ENCODE measurements at regions not wholly inside any gene's neighbourhood (a gene's known extent, or its start where the extent isn't known, plus 50 kb on each side); places are given as distances from the start of the nearest gene placed in this dataset.

DNA sequence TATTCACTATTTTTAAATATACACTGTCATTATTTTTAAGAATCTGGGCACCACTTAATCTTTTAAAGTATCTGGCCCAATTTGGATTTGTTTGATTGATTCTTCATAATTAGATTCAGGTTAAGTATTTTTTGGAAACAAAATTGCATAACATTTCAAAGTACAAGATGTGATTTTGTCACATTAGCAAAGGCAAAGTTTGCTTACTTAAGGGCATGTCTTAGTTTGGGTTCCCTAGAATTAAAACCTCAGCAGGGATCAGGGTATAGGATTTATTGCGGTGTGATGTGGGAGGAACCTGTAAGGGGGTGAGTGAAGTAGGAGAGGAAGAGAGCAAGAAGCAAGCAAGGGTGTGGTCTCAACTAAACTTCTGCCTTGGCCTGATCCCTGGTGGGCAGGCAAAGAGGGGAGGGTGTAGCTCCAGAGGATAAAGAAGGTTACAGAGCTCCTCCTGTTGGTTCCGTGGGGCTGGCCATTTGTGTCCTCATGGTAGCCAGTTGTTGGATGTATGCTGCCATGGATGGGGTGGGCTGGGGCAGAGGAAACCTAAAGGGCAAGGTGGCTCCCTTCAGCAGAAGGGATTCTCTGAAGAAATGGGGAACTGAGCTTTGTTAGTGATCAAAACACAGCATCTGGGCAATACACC, 668.7 kb upstream of the SLC35B3 start:
- no peak for DNase-seq (ENCODE audit: low spot score in 2 of 2)
- H3K27ac Mint-ChIP-seq = no peak overlapping the region
- peaks cover 8% of the 10 kb centered on the region for H3K9me3 Mint-ChIP-seq
- no peaks in the 10 kb centered on the region for H3K36me3 Mint-ChIP-seq
- no peak overlapping the region for H3K4me3 Mint-ChIP-seq
- no peaks in the 10 kb centered on the region for H3K4me1 Mint-ChIP-seq
- ATAC-seq (ENCODE audit: low read depth) = no peak
- no peaks in the 10 kb centered on the region for H3K27me3 Mint-ChIP-seq

GRCh38 chr6:9101920-9102319, 666.6 kb upstream of the SLC35B3 start:
- peaks cover 8% of the 10 kb centered on the region for H3K9me3 Mint-ChIP-seq
- H3K36me3 Mint-ChIP-seq = no peaks in the 10 kb centered on the region
- H3K27ac Mint-ChIP-seq = no peak overlapping the region
- no peak overlapping the region for H3K4me3 Mint-ChIP-seq
- H3K27me3 Mint-ChIP-seq = no peaks in the 10 kb centered on the region
- DNase-seq (ENCODE audit: low spot score in 2 of 2) = no peak
- no peaks in the 10 kb centered on the region for H3K4me1 Mint-ChIP-seq
- ATAC-seq (ENCODE audit: low read depth) = no peak

GRCh38 chr6:9100869-9101580, 665.7 kb upstream of the SLC35B3 start:
- Mint-ChIP-seq H3K36me3 (no peaks in the 10 kb centered on the region), H3K9me3 (peaks cover 8% of the 10 kb centered on the region), H3K4me3 (no peak overlapping the region), H3K27ac (no peak overlapping the region), H3K27me3 (no peaks in the 10 kb centered on the region), H3K4me1 (no peaks in the 10 kb centered on the region)
- no peak for ATAC-seq (ENCODE audit: low read depth)
- DNase-seq (ENCODE audit: low spot score in 2 of 2) = no peak

DNA sequence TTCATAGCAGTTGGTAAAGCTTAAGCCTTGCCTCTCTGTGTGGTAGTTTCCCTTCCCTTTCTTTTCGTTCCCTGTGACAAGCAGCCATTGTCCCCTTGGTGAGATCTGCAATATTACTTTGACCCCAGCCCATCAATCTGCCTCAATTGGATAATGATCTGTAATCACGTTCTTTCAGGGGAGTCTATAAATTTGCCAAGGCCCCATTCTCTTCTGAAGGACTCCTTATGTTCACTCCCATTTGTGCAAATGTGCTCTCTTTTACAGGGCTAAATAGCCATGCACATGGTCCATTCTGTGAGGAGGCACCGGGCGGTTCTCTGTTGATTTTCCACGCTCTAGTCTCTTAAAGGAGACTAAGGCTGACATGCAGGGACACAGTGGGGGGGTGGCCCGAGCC, 660.4 kb upstream of the SLC35B3 start:
- Mint-ChIP-seq H3K27me3 (no peaks in the 10 kb centered on the region), H3K4me3 (no peak overlapping the region), H3K27ac (no peak overlapping the region), H3K9me3 (peaks cover 8% of the 10 kb centered on the region), H3K36me3 (no peaks in the 10 kb centered on the region), H3K4me1 (no peaks in the 10 kb centered on the region)
- ATAC-seq (ENCODE audit: low read depth) (no peak), DNase-seq (ENCODE audit: low spot score in 2 of 2) (no peak)

GRCh38 chr6:9095137-9095536, 659.8 kb upstream of the SLC35B3 start:
- no peak for ATAC-seq (ENCODE audit: low read depth)
- Mint-ChIP-seq H3K4me3 (no peak overlapping the region), H3K9me3 (peaks cover 4% of the 10 kb centered on the region), H3K36me3 (no peaks in the 10 kb centered on the region), H3K4me1 (no peaks in the 10 kb centered on the region), H3K27ac (no peak overlapping the region), H3K27me3 (no peaks in the 10 kb centered on the region)
- no peak for DNase-seq (ENCODE audit: low spot score in 2 of 2)

DNA sequence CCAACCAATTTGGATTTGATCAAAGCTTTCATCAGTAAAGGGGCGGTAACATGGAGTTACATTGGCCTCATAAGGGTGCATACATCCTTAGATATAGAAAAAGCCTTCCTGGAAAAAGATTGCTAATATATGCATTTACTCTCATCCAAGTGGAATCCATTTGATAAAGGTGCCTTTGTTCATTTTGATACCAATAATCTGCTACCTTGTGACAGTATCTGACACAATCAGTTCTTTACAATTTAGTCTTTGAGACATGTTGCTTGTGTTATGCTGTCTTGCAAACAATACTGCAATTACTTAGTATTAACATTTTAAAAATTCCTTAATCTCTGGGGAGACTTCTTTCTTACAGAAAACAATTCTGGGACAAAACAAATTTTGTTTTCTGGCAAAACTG, 654.4 kb upstream of the SLC35B3 start:
- DNase-seq (ENCODE audit: low spot score in 2 of 2) (no peak), ATAC-seq (ENCODE audit: low read depth) (no peak)
- Mint-ChIP-seq H3K27me3 (no peaks in the 10 kb centered on the region), H3K9me3 (peaks cover 2% of the 10 kb centered on the region), H3K27ac (no peak overlapping the region), H3K36me3 (no peaks in the 10 kb centered on the region), H3K4me1 (no peaks in the 10 kb centered on the region), H3K4me3 (no peak overlapping the region)

DNA sequence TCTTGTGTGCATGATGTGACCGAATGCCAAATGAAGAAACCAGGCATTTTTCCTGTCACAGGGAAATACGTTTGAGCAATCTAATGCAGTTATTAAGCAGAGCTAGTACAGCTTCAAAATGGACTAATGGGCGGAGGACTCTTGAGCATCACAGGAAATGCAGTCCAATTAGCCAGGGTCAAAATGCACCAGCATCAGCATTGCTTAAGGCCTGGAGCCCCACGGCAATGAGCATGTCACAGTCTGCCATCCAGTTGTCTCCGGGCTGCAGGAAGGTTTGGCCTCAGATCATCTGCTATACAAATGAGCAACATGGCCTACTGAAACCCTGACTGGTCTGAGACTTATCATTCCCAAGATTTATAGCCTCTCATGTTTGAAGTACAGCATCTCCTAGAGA, 652.1 kb upstream of the SLC35B3 start:
- Mint-ChIP-seq H3K9me3 (no peaks in the 10 kb centered on the region), H3K4me3 (no peak overlapping the region), H3K27me3 (no peaks in the 10 kb centered on the region), H3K27ac (no peak overlapping the region), H3K36me3 (no peaks in the 10 kb centered on the region), H3K4me1 (no peaks in the 10 kb centered on the region)
- DNase-seq (ENCODE audit: low spot score in 2 of 2) (no peak), ATAC-seq (ENCODE audit: low read depth) (no peak)

DNA sequence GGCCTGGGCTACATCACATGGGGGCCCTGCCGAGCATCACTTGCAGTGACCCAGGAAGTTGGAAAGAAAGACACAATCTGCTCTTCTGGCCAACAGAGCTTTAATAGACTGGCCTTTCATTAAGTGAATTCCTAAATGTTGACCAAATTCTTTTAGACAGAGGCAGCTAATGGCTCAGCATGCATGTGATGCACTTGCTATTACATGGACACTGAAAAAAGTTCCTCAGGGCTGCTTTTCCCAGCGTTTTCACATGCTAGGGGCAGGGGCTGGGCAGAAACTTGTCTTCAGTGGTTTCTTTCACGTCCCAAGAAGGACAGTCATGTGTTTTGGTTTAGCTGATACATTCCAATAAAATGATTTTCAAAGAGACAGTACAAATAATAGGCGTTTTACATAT, 651.0 kb upstream of the SLC35B3 start:
- no peaks in the 10 kb centered on the region for H3K4me1 Mint-ChIP-seq
- ATAC-seq (ENCODE audit: low read depth) (no peak), DNase-seq (ENCODE audit: low spot score in 2 of 2) (no peak)
- H3K4me3 Mint-ChIP-seq = no peak overlapping the region
- H3K27me3 Mint-ChIP-seq = no peaks in the 10 kb centered on the region
- H3K9me3 Mint-ChIP-seq = no peaks in the 10 kb centered on the region
- no peaks in the 10 kb centered on the region for H3K36me3 Mint-ChIP-seq
- H3K27ac Mint-ChIP-seq = no peak overlapping the region

GRCh38 chr6:9085709-9086070, 650.3 kb upstream of the SLC35B3 start:
- DNase-seq (ENCODE audit: low spot score in 2 of 2) (no peak), ATAC-seq (ENCODE audit: low read depth) (no peak)
- Mint-ChIP-seq H3K27me3 (no peaks in the 10 kb centered on the region), H3K4me1 (no peaks in the 10 kb centered on the region), H3K4me3 (no peak overlapping the region), H3K36me3 (no peaks in the 10 kb centered on the region), H3K9me3 (no peaks in the 10 kb centered on the region), H3K27ac (no peak overlapping the region)

DNA sequence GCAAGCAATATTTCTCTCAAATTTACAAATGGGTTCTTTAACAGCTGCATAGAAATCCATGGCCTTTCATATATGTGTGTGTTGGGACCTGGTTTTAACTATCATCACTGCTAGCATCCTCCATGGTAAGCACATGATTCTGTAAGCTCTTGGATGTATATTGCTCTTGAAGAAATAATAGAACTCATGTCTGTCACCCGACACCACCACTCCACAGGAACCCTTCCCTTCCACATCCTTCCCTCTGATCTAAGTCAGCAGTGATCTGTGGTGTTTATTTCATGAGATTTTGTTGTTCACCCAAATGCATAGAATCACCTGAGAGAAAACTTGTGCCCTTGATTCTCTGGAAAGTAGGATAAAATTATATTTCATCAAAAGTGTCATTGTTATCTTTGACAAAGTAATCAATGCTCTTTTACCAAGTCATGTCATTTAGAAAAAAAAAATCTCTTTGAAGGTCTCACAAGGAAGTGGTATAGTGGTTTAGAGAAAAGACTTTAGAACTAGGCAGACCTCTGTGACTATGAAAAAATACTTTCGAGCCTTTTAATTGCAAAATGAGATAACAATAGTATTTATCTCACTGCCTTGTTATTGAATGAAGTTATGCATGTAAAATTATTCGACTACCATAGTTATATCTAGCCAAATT, 649.8 kb upstream of the SLC35B3 start:
- H3K4me1 Mint-ChIP-seq = no peaks in the 10 kb centered on the region
- ATAC-seq (ENCODE audit: low read depth) (no peak), DNase-seq (ENCODE audit: low spot score in 2 of 2) (no peak)
- no peaks in the 10 kb centered on the region for H3K9me3 Mint-ChIP-seq
- no peak overlapping the region for H3K27ac Mint-ChIP-seq
- H3K36me3 Mint-ChIP-seq = no peaks in the 10 kb centered on the region
- H3K4me3 Mint-ChIP-seq = no peak overlapping the region
- no peaks in the 10 kb centered on the region for H3K27me3 Mint-ChIP-seq

- no peak overlapping the region for H3K27ac Mint-ChIP-seq
- H3K36me3 Mint-ChIP-seq = no peaks in the 10 kb centered on the region
These were observed 647.8 kb upstream of the SLC35B3 start for GRCh38 chr6:9083108-9083507.

DNA sequence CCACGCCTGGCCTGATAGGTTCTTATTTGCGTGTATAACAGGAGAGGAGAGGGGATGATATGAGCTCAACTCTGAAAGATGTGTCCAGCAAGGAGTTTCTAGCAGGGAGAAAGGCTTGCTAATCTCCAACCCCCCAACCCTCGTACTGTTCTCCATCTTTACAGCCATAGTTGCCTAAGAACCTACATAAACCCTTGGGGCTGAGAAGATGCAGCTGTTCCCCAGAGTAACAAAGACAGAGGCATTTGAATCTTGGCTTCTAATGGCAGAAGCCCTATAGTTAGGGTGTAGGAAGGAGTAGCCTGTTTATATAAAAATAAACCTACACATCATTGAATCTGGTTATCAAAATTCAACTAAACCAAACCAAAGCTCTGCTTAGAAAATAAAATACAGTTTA, 631.4 kb upstream of the SLC35B3 start:
- Mint-ChIP-seq H3K27ac (no peak overlapping the region), H3K4me1 (no peaks in the 10 kb centered on the region), H3K4me3 (no peak overlapping the region), H3K9me3 (peaks cover 4% of the 10 kb centered on the region), H3K36me3 (no peaks in the 10 kb centered on the region), H3K27me3 (no peaks in the 10 kb centered on the region)
- DNase-seq (ENCODE audit: low spot score in 2 of 2) (no peak), ATAC-seq (ENCODE audit: low read depth) (no peak)

More at GRCh38 chr6:9083108-9083507, 647.8 kb upstream of the SLC35B3 start:
- no peak overlapping the region for H3K4me3 Mint-ChIP-seq
- H3K27me3 Mint-ChIP-seq = no peaks in the 10 kb centered on the region
- no peak for DNase-seq (ENCODE audit: low spot score in 2 of 2)
- no peaks in the 10 kb centered on the region for H3K4me1 Mint-ChIP-seq
- no peak for ATAC-seq (ENCODE audit: low read depth)
- H3K9me3 Mint-ChIP-seq = no peaks in the 10 kb centered on the region

DNA sequence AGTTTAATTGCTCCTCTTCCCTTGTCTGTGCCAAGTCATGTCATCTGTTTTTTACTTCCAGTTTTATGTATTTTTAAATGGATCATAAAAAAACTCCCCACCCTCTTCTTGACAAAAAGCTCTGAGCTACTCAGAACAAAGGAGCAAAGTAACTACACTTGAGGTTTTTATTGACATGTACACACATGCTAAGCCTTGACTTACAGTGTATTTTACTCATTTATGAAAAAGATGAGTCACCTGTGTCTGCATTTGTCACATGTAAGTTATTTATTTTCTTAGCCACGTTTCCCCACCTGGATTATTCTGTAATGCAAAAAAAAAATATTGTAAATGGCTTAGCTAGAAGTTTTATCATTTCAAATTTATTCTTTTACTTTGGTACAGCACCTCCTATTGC, 628.8 kb upstream of the SLC35B3 start:
- H3K36me3 Mint-ChIP-seq = no peaks in the 10 kb centered on the region
- no peak overlapping the region for H3K4me3 Mint-ChIP-seq
- no peaks in the 10 kb centered on the region for H3K4me1 Mint-ChIP-seq
- no peak for DNase-seq (ENCODE audit: low spot score in 2 of 2)
- H3K27me3 Mint-ChIP-seq = no peaks in the 10 kb centered on the region
- peaks cover 2% of the 10 kb centered on the region for H3K9me3 Mint-ChIP-seq
- no peak for ATAC-seq (ENCODE audit: low read depth)
- H3K27ac Mint-ChIP-seq = no peak overlapping the region

- DNase-seq (ENCODE audit: low spot score in 2 of 2) (no peak), ATAC-seq (ENCODE audit: low read depth) (no peak)
- no peak overlapping the region for H3K27ac Mint-ChIP-seq
- no peaks in the 10 kb centered on the region for H3K36me3 Mint-ChIP-seq
- no peak overlapping the region for H3K4me3 Mint-ChIP-seq
- H3K4me1 Mint-ChIP-seq = no peaks in the 10 kb centered on the region
- H3K9me3 Mint-ChIP-seq = peaks cover 3% of the 10 kb centered on the region
- no peaks in the 10 kb centered on the region for H3K27me3 Mint-ChIP-seq
These were observed 627.3 kb upstream of the SLC35B3 start for GRCh38 chr6:9062596-9062995.

- Mint-ChIP-seq H3K4me1 (no peaks in the 10 kb centered on the region), H3K4me3 (no peak overlapping the region), H3K9me3 (peaks cover 3% of the 10 kb centered on the region), H3K27me3 (no peaks in the 10 kb centered on the region), H3K27ac (no peak overlapping the region), H3K36me3 (no peaks in the 10 kb centered on the region)
- DNase-seq (ENCODE audit: low spot score in 2 of 2) (no peak), ATAC-seq (ENCODE audit: low read depth) (no peak)
These were observed 622.6 kb upstream of the SLC35B3 start for GRCh38 chr6:9057937-9058336.

All from memory B cell (primary cell).